ENCODE measurements at regions not wholly inside any gene's neighbourhood (a gene's known extent, or its start where the extent isn't known, plus 50 kb on each side); places are given as distances from the start of the nearest gene placed in this dataset.
"Not testable (repeated sequence)": the region's sequence is repeated elsewhere in the genome, so short reads cannot be mapped to it uniquely, and the experiment has no call there.

DNA sequence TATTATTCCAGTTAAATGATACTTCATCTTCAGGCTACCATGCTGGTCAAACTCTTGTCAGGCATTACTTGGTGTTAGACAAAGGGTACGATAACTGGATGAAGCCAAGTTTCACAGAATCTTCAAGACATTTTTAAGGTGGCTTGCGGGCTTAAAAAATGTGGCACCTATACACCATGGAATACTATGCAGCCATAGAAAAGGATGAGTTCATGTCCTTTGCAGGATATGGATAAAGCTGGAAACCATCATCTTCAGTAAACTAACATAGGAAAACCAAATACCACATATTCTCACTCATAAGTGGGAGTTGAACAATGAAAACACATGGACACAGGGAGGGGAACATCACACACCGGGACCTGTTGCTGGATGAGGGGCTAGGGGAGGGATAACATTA lies 331.2 kb upstream of the RUNX1 start:
- TF ChIP-seq, protein P1, sequence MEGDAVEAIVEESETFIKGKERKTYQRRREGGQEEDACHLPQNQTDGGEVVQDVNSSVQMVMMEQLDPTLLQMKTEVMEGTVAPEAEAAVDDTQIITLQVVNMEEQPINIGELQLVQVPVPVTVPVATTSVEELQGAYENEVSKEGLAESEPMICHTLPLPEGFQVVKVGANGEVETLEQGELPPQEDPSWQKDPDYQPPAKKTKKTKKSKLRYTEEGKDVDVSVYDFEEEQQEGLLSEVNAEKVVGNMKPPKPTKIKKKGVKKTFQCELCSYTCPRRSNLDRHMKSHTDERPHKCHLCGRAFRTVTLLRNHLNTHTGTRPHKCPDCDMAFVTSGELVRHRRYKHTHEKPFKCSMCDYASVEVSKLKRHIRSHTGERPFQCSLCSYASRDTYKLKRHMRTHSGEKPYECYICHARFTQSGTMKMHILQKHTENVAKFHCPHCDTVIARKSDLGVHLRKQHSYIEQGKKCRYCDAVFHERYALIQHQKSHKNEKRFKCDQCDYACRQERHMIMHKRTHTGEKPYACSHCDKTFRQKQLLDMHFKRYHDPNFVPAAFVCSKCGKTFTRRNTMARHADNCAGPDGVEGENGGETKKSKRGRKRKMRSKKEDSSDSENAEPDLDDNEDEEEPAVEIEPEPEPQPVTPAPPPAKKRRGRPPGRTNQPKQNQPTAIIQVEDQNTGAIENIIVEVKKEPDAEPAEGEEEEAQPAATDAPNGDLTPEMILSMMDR (IDR thresholded peaks at IDR 0.05): not testable (repeated sequence)
- not testable (repeated sequence) for TF ChIP-seq POLR2A (IDR thresholded peaks at IDR 0.05)

Measured in adrenal gland (tissue), 5 donors.